GM18502 (cell line): ENCODE measurements at regions not wholly inside any gene's neighbourhood (a gene's known extent, or its start where the extent isn't known, plus 50 kb on each side); places are given as distances from the start of the nearest gene placed in this dataset.
"Not testable (repeated sequence)": the region's sequence is repeated elsewhere in the genome, so short reads cannot be mapped to it uniquely, and the experiment has no call there.

ENCODE experiments used
- ATAC-seq: cut with Tn5 transposase; IDR thresholded peaks from one replicate; pipeline ENCODE4 v1.9.1; 2021; ENCODE audit warnings: mild to moderate bottlenecking; ENCODE audit not compliant: unreplicated experiment, poor library complexity

DNA sequence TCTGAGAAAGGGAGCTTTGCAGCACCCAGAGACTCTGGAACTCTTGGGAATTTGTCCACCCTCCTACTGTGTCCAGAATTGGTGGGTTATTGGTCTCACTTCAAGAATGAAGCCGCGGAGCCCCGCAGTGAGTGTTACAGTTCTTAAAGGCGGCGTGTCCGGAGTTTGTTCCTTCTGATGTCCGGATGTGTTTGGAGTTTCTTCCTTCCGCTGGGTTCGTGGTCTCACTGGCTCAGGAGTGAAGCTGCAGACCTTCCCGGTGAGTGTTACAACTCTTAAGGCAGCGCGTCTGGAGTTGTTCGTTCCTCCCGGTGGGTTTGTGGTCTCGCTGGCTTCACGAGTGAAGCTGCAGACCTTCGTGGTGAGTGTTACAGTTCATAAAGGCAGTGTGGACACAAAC is 824.7 kb downstream of the LRRTM4 start:
- ATAC-seq, result not testable (repeated sequence)

- ATAC-seq, result no peak
Observed at GRCh38 chr2:76692908-76693307, 829.3 kb downstream of the LRRTM4 start.

- no peak for ATAC-seq
Observed at GRCh38 chr2:76688732-76689131, 833.4 kb downstream of the LRRTM4 start.

DNA sequence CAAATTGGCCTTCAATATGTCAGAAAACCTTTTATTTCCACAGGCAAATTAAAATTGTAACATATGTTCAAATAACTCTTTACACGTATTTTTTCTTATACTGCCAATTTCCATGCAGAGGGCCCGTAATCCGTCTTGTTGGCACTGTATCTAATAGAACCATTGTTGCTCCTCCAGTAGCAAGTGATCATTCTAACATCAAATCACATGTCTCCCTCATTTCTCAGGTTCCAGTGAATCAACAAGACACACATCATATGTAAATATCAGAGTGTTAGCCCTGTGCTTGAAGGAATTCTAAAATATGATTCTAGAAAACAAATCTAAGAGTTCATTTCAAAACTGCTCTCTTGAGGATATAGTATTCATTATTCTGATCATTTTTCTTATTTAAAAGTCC is 834.3 kb downstream of the LRRTM4 start:
- no peak for ATAC-seq

- ATAC-seq, result no peak
Observed at GRCh38 chr2:76684756-76685155, 837.4 kb downstream of the LRRTM4 start.

- no peak for ATAC-seq
Observed at GRCh38 chr2:76679025-76679396, 843.2 kb downstream of the LRRTM4 start.

- no peak for ATAC-seq
Observed at GRCh38 chr2:76678383-76679024, 843.7 kb downstream of the LRRTM4 start.

DNA sequence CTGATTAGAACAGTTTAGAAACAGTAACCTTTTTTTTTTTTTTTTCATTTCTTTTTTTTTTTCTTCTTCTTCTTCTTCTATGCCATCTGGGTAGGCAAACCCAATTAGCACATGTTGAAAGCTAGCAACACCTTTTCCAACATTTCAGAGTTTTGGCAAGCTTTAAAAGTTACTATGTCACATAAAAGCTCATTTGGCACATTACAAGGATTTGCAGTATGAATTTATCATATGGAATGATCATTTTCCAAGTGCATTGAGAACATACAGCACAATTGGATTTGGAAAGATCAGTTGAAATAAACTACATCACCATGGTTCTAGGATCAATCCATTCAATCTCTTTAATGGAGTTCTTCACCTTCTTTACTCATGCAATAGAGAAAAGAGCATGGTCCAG is 847.0 kb downstream of the LRRTM4 start:
- ATAC-seq, result no peak

DNA sequence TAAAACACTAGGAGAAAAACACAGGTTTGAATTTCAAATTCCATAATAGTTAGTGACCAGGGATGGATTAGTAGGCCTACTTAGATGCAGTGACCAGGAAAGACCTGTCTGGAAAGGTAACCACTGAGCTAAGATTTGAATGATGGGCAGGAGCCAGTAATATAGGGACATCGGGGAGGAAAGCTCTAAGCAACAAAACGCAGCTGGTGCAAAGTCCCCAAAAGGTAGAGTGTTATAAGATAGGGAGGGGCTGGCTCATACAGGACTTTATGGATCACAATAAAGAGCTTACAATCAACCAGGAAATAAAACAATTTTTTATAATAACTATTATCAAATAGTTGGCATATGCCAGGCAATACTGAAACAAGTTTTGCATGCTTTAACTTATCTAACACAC is 849.4 kb downstream of the LRRTM4 start:
- no peak for ATAC-seq

- ATAC-seq, result no peak
Observed at GRCh38 chr2:76669966-76670465, 852.2 kb downstream of the LRRTM4 start.

DNA sequence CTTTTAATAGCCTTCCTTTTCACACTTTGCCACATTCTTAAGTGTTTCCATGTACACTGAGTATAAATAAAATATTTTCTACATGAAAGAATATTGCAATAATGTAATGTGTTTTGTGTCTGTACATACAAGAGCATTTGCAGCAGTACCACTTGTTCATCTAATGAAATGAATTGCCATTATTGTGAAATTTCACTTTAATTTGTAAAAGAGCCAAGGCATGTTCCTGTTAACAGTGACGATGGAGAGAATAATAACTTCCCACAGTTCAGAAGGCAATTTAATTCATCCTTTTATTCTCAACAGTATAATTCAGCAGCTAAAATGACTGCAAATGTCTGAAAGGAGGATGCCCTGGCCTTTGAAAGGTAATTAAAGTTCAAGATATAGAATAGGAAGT is 853.9 kb downstream of the LRRTM4 start:
- no peak for ATAC-seq

GRCh38 chr2:76667821-76668271 is 854.3 kb downstream of the LRRTM4 start:
- ATAC-seq, result no peak

- no peak for ATAC-seq
Observed at GRCh38 chr2:76642129-76642528, 880.0 kb downstream of the LRRTM4 start.

DNA sequence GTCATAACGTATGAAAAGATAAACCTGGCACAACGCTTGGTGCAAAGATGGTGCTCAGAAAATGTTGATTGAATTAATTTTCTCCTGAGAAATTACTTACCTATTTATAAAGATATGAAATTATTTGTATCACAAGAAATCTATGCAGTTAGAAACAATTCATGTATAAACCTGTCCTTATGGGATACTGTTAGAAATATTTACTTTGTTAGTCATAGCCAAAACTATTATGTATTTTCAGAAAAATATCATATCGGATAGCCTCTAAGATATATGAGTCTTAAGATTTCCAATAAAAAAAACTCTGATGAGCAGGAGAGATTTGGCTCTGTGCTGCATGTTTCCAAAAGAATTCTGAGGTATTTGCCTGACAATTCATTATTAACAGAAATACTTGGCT is 880.7 kb downstream of the LRRTM4 start:
- ATAC-seq, result no peak

DNA sequence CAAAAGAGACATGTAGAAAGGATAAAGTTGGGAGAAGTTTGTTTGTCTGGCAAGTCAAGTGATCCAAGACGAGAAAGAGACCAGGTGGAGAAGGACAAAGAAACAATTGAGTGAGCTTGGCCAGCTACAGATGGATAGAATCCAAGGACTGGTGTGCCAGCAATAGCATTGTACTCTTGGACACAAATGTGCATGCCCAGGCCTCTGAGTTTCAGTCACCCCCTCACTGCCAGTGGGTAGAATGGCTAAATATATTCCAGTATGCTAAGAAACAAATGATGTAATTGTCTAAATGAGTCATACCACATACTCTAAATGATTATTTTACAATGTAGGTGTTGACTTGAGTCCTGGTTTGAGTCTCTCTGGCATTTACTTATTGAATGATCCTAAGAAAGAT is 881.3 kb downstream of the LRRTM4 start:
- no peak for ATAC-seq

GRCh38 chr2:76639171-76639680 is 883.0 kb downstream of the LRRTM4 start:
- no peak for ATAC-seq

DNA sequence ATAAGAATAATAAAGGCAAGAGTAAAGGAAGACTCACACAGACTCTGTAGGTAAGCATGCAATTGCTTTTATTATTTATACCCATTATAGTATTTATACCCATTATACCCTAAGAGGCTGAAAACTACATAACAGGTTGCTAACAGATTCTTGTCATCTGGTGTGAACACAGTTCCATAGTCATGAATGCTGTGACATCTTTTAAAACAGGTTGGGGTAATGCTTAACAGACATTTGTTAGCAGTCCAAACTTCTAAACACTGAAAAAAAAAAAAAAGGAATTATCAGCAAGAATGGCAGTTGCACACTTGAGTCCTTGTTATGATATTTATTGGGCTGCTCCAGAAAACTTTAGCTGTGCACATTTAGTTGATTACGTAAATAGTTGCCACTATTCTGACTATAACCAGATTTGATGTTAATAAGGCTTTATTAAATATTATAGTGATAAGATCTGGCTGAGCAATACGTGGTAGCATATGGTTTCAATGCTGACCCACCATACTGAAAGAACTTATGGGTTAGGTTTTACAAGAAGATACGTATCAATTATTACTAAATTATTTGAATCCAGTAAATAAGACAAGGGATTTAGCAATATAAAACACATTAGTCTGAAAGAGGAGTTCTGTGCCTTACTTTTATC is 888.8 kb downstream of the LRRTM4 start:
- no peak for ATAC-seq

GRCh38 chr2:76625101-76625500 is 897.1 kb downstream of the LRRTM4 start:
- no peak for ATAC-seq

- ATAC-seq, result no peak
Observed at GRCh38 chr2:76613330-76613729, 902.6 kb upstream of the GCFC2 start.

DNA sequence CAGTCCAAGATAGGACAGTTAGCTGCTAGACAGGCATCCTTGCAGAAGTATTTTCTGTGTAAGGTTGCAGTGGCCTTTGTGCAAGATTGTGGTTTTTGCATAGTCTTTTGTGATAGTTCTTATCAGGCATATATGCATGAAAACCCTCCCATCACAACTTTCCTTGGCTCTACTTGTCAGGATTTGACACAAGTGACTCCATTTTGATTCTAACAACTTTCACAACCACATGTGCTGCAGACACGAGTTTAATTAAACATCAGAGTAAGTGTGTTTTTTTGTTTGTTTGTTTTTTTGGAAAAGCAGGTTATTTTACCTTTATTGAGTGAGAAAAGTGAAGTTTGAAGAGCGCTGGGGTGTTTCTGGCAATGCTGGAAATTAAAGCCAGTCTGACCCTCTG is 902.0 kb upstream of the GCFC2 start:
- no peak for ATAC-seq

- no peak for ATAC-seq
Observed at GRCh38 chr2:76610451-76610850, 899.7 kb upstream of the GCFC2 start.
